ENCODE measurements at regions not wholly inside any gene's neighbourhood (a gene's known extent, or its start where the extent isn't known, plus 50 kb on each side); places are given as distances from the start of the nearest gene placed in this dataset.

DNA sequence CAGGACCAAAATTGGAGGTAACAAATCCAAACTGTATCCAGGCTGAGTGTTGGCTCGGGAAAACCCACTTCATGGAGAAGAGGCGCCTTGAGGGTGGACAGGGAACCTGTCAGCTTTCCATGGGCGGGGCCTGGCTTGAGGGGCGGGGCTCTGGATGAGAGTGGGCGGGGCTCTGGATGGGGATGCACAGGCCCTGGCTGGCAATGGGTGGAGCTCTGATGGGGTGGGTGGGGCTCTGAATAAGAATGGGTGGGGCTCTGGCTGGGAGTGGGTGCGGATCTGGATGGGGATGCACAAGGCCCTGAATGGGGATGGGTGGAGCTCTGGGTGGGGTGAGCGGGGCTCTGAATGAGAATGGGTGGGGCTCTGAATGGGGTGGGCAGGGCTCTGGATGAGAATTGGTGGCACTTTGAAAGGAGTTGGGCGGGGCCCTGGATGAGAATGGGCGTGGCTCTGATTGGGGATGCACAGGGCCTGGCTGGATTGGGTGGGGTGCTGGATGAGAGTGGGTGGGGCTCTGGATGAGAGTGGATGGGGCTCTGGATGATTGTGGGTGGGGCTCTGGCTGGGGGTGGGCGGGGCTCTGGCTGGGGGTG, 96.6 kb upstream of the NPTX2 start:
- no peak overlapping the region for H3K4me3 ChIP-seq
- no peak overlapping the region for H3K9ac ChIP-seq
- no peak overlapping the region for H3K4me2 ChIP-seq
- peaks cover 19% of the 10 kb centered on the region for H3K9me3 ChIP-seq
- H4K20me1 ChIP-seq, result no peaks in the 10 kb centered on the region
- no peaks in the 10 kb centered on the region for H3K36me3 ChIP-seq
- H3K27ac ChIP-seq, result no peak overlapping the region
- peaks cover 12% of the 10 kb centered on the region for H3K4me1 ChIP-seq
- no peaks in the 10 kb centered on the region for H3K27me3 ChIP-seq
- no peak for TF ChIP-seq Cebpa-rat (IDR thresholded peaks at IDR 0.05)

- Histone ChIP-seq H3K36me3 (no peaks in the 10 kb centered on the region), H3K27ac (no peak overlapping the region), H3K4me2 (no peak overlapping the region), H3K27me3 (no peaks in the 10 kb centered on the region), H4K20me1 (no peaks in the 10 kb centered on the region), H3K9ac (no peak overlapping the region), H3K4me1 (peaks cover 15% of the 10 kb centered on the region), H3K9me3 (peaks cover 1% of the 10 kb centered on the region), H3K4me3 (no peak overlapping the region)
- TF ChIP-seq Cebpa-rat (IDR thresholded peaks at IDR 0.05), result no peak
Measured at GRCh38 chr7:98518159-98518947, 98.7 kb upstream of the NPTX2 start.

DNA sequence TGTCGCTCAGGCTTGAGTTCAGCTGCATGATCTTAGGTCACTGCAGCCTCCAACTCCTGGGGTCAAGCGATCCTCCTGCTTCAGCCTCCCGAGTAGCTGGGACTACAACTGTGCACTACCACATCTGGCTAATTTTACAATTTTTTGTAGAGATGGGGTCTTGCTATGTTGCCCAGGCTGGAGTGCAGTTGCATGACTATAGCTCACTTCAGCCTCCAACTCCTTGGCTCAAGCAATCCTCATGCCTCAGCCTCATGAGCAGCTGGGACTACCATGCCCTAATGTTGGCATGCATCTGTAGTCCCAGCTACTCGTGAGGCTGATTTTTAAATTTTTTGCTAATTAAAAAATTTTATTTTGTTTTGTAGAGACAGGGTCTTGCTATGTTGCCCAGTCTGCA, 101.9 kb upstream of the NPTX2 start:
- Histone ChIP-seq H3K4me1 (0 out of 2 replicates have a peak, but pooled peaks cover 7% of the 10 kb centered on the region), H3K36me3 (no peaks in the 10 kb centered on the region), H3K4me2 (no peak overlapping the region), H3K9me3 (no peaks in the 10 kb centered on the region), H3K4me3 (no peak overlapping the region), H3K9ac (no peak overlapping the region), H3K27me3 (no peaks in the 10 kb centered on the region), H3K27ac (no peak overlapping the region), H4K20me1 (no peaks in the 10 kb centered on the region)
- no peak for TF ChIP-seq Cebpa-rat (IDR thresholded peaks at IDR 0.05)

DNA sequence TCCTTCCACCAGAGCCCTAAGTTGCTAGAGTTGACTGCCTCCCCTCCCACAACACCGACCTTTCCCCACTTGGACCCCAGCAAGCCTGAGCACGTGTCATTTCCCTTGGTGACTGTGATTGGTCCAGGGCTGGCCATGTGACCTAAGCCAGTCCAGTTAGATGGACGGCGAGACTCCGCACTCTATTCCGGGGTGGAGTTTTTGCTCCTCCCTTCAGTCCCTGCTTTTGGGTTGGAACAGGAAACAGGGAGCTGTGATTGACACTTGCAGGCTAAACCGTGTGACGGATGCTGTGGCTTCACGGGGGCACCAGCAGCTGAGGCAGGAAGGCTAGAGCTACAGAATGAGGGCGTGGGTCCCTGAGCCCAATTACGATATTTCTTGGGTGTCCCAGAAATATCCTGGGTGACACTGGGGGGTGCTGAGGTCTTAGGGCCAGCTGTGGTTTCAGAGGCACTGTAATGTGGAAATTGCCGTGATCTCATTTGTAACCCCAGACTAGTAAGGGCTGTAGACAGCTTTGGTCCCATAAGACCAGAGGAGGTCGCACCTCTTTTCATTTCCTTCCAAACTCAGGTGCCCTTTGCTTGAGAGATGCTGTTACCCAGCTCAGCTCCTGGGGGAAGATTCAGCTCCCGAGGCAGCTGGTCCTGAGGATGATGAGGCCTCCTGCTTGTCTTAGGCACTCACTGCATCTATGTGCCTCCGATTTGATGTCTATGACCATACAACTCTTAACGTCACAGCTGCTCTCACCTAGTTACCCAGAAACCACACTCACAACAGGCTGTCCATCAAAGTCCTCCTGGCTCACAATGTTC, 102.7 kb upstream of the NPTX2 start:
- TF ChIP-seq Cebpa-rat (IDR thresholded peaks at IDR 0.05), result no peak
- Histone ChIP-seq H4K20me1 (no peaks in the 10 kb centered on the region), H3K4me3 (no peak overlapping the region)

DNA sequence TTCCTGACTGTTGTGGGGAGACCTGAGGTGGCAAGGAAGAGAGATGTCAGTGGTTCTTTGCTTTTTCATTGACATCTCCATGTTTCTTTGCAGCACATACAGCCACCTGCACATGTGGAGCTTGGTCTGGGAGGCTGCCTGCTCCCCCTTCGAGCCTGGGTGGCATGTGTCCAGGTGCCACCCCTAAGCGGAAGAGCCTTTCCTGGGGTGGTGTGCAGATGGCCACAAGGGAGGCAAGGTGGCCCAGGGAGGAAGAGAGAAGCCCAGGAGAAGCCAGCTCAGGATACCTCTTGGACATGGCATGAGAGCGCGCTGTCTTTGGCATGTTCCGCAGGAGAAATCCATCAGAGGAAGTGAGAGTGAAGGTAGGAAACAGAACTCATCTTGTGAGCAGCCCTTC, 105.9 kb upstream of the NPTX2 start:
- Histone ChIP-seq H3K4me3 (no peak overlapping the region), H3K4me1 (0 out of 2 replicates have a peak, but pooled peaks cover 7% of the 10 kb centered on the region), H3K27me3 (no peaks in the 10 kb centered on the region), H3K9me3 (peaks cover 4% of the 10 kb centered on the region; the same call in 1 of the 2 replicates), H3K4me2 (no peak overlapping the region), H3K36me3 (no peaks in the 10 kb centered on the region), H3K27ac (no peak overlapping the region), H4K20me1 (no peaks in the 10 kb centered on the region), H3K9ac (no peak overlapping the region)
- TF ChIP-seq Cebpa-rat (IDR thresholded peaks at IDR 0.05), result no peak

More for the DNA sequence above, 102.7 kb upstream of the NPTX2 start:
- H3K27ac ChIP-seq, result no peak overlapping the region
- no peak overlapping the region; the same call in 1 of the 2 replicates for H3K4me2 ChIP-seq
- H3K4me1 ChIP-seq, result 0 out of 2 replicates have a peak, but pooled peaks cover 7% of the 10 kb centered on the region
- no peaks in the 10 kb centered on the region for H3K9me3 ChIP-seq
- no peak overlapping the region for H3K9ac ChIP-seq
- H3K27me3 ChIP-seq, result no peaks in the 10 kb centered on the region
- no peaks in the 10 kb centered on the region for H3K36me3 ChIP-seq

DNA sequence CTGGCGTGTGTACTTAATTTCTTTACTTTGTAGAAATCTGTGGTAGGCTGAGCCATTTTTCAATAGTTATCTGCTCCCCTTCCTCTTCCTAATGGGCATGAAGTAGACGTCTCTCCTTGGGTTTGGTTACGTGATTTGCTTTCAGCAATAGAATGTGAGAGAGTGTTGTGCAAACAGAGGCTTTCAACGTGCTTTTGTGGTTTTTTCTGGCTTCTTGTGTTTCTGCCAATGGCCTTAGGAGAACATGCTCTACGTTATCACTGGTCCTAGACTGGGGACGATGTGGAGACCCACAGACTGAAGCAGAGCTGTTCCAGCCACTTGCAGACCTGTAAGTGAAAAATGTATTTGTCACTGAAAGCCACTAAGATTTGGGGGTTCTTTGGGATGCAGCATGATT, 107.2 kb upstream of the NPTX2 start:
- Histone ChIP-seq H3K27me3 (no peaks in the 10 kb centered on the region), H4K20me1 (no peaks in the 10 kb centered on the region), H3K4me2 (no peak overlapping the region), H3K4me3 (no peak overlapping the region), H3K27ac (no peak overlapping the region), H3K9me3 (peaks cover 4% of the 10 kb centered on the region; the same call in 1 of the 2 replicates), H3K9ac (no peak overlapping the region), H3K4me1 (0 out of 2 replicates have a peak, but pooled peaks cover 7% of the 10 kb centered on the region), H3K36me3 (no peaks in the 10 kb centered on the region)
- no peak for TF ChIP-seq Cebpa-rat (IDR thresholded peaks at IDR 0.05)

GRCh38 chr7:98506471-98506870, 105.6 kb upstream of the BAIAP2L1 start:
- Histone ChIP-seq H4K20me1 (no peaks in the 10 kb centered on the region), H3K27me3 (no peaks in the 10 kb centered on the region), H3K4me2 (no peak overlapping the region), H3K4me1 (peaks cover 10% of the 10 kb centered on the region), H3K36me3 (no peaks in the 10 kb centered on the region), H3K9ac (no peak overlapping the region), H3K27ac (no peak overlapping the region), H3K4me3 (no peak overlapping the region), H3K9me3 (peaks cover 4% of the 10 kb centered on the region; the same call in 1 of the 2 replicates)
- no peak for TF ChIP-seq Cebpa-rat (IDR thresholded peaks at IDR 0.05)

- no peak overlapping the region for H3K9ac ChIP-seq
- no peaks in the 10 kb centered on the region for H3K36me3 ChIP-seq
- H3K4me1 ChIP-seq, result peaks cover 10% of the 10 kb centered on the region
- H3K9me3 ChIP-seq, result peaks cover 47% of the 10 kb centered on the region
- H4K20me1 ChIP-seq, result no peaks in the 10 kb centered on the region
- H3K4me3 ChIP-seq, result no peak overlapping the region
- H3K4me2 ChIP-seq, result no peak overlapping the region
- no peaks in the 10 kb centered on the region for H3K27me3 ChIP-seq
- H3K27ac ChIP-seq, result no peak overlapping the region
- TF ChIP-seq Cebpa-rat (IDR thresholded peaks at IDR 0.05), result no peak
Measured at GRCh38 chr7:98500764-98501163, 99.9 kb upstream of the BAIAP2L1 start.

GRCh38 chr7:98496618-98497017, 95.7 kb upstream of the BAIAP2L1 start:
- Histone ChIP-seq H3K4me3 (no peak overlapping the region), H3K4me2 (no peak overlapping the region), H3K4me1 (peaks cover 15% of the 10 kb centered on the region), H3K27me3 (no peaks in the 10 kb centered on the region), H3K36me3 (no peaks in the 10 kb centered on the region), H3K27ac (no peak overlapping the region), H3K9ac (no peak overlapping the region), H3K9me3 (peaks cover 52% of the 10 kb centered on the region), H4K20me1 (no peaks in the 10 kb centered on the region)
- TF ChIP-seq Cebpa-rat (IDR thresholded peaks at IDR 0.05), result no peak
